CD4-positive, alpha-beta T cell (primary cell): ENCODE measurements at regions not wholly inside any gene's neighbourhood (a gene's known extent, or its start where the extent isn't known, plus 50 kb on each side); places are given as distances from the start of the nearest gene placed in this dataset.

ENCODE experiments used
- ATAC-seq: fragments of 200-7000 bp; cut with Tn5 transposase; one replicate; pipeline ENCODE4 v1.10.0; 2022; ENCODE audit warnings: mild to moderate bottlenecking; ENCODE audit not compliant: poor library complexity
- CTCF ChIA-PET: fragments of 350-600 bp; sonication (Branson Sonifier 250); formaldehyde crosslinking; loops from one replicate; lab custom pipeline; 2021; ENCODE audit warnings: antibody characterized with exemption, inconsistent platforms; lab: Charles Lee
- POLR2A ChIA-PET: fragments of 350-600 bp; sonication (Branson Sonifier 250); formaldehyde crosslinking; loops from one replicate; lab custom pipeline; 2021; ENCODE audit warnings: antibody characterized with exemption, inconsistent platforms; lab: Charles Lee
- DNase-seq, 14 experiments: peaks; one replicate each; pipeline ENCODE4 v3.0.0-alpha.2; 2013 to 2020; ENCODE audit warnings: mixed read lengths in 2 of 14
- H3K27ac ChIP-seq, 2 donors: one replicate each; pipeline versions ENCODE4 v1.5.1 to v1.7.0; 2013; ENCODE audit warnings: low read length in 2 of 2, low read depth in 1 of 2, mild to moderate bottlenecking in 1 of 2
- H3K27me3 ChIP-seq, 2 experiments: 1 replicate in 1 of 2; 2 replicates in 1 of 2; pipeline versions ENCODE4 v1.6.1 to v1.7.0; 2013; ENCODE audit warnings: low read length in 2 of 2, control low read depth in 1 of 2, mild to moderate bottlenecking in 1 of 2, moderate library complexity in 1 of 2; ENCODE audit not compliant: insufficient read depth in 2 of 2, control insufficient read depth in 1 of 2
- H3K36me3 ChIP-seq: one replicate; pipeline ENCODE4 v1.6.1; 2013; ENCODE audit warnings: low read length, control low read depth; ENCODE audit not compliant: insufficient read depth
- H3K4me1 ChIP-seq: one replicate; pipeline ENCODE4 v1.6.1; 2013; ENCODE audit warnings: low read length, control low read depth; ENCODE audit not compliant: insufficient read depth
- H3K4me3 ChIP-seq: one replicate; pipeline ENCODE4 v1.5.1; 2013; ENCODE audit warnings: mild to moderate bottlenecking, low read length, moderate library complexity
- H3K9me3 ChIP-seq, 2 experiments: 1 replicate in 1 of 2; 2 replicates in 1 of 2; pipeline versions ENCODE4 v1.6.1 to v1.7.0; 2013; ENCODE audit warnings: low read length in 2 of 2, mild to moderate bottlenecking in 2 of 2, control low read depth in 1 of 2, moderate library complexity in 1 of 2; ENCODE audit not compliant: control insufficient read depth in 1 of 2, insufficient read depth in 1 of 2
- H3K27ac Mint-ChIP-seq: one replicate; pipeline ENCODE4 v1.8.0; 2020; ENCODE audit warnings: mixed read lengths
- H3K27me3 Mint-ChIP-seq: one replicate; pipeline ENCODE4 v1.8.0; 2021; ENCODE audit warnings: mixed read lengths
- H3K36me3 Mint-ChIP-seq: one replicate; pipeline ENCODE4 v1.8.0; 2021; ENCODE audit warnings: low read depth, mixed read lengths
- H3K4me1 Mint-ChIP-seq: one replicate; pipeline ENCODE4 v1.8.0; 2021; ENCODE audit warnings: low read depth, mixed read lengths
- H3K4me3 Mint-ChIP-seq: one replicate; pipeline ENCODE4 v1.8.0; 2020; ENCODE audit warnings: mild to moderate bottlenecking, mixed read lengths
- H3K9me3 Mint-ChIP-seq: one replicate; pipeline ENCODE4 v1.8.0; 2020; ENCODE audit warnings: mixed read lengths
- intact Hi-C, 2 experiments: fragments of 100-400 bp; cut with DNase I in 1 of 2; cut with micrococcal nuclease in 1 of 2; formaldehyde crosslinking; loops; one replicate each; pipeline versions ENCODE4 v1.15.1 to v1.9.0; 2023 to 2025; cut with DNase I, micrococcal nuclease
- TF ChIP-seq, protein P1 (sequence below): fragments of 200-600 bp; IDR thresholded peaks from one replicate; pipeline ENCODE4 v1.8.0; 2022; ENCODE audit warnings: antibody characterized with exemption, mild to moderate bottlenecking

DNA sequence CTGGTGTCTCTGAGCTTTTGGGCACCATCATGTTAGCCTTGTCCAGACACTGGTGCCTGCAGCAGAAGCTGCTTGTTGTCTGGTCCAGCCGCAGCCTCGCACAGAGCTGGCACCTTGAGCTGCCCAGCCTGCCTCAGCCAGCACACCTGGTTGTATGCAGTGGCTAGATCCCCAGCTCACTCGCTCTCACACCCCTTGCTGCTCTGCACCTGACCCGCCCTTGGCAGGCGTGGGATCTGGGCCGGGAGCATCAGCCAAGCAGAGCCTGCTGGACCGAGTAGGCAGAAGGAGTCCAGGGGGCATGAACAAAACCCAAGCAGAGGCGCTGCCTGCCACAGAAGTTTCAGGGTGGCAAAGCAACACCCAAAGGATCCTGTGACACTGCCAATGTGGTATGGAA, 79.7 kb upstream of the ITGB1 start:
- H3K9me3 Mint-ChIP-seq = no peaks in the 10 kb centered on the region
- Histone ChIP-seq H3K4me1 (peaks cover 8% of the 10 kb centered on the region), H3K4me3 (no peak overlapping the region), H3K27me3 (no peaks in the 10 kb centered on the region), H3K9me3 (peaks cover 0 to 11% of the 10 kb centered on the region in 2 experiments), H3K36me3 (no peaks in the 10 kb centered on the region), H3K27ac (no peak overlapping the region)
- no peak overlapping the region for H3K4me3 Mint-ChIP-seq
- peaks cover 5% of the 10 kb centered on the region for H3K4me1 Mint-ChIP-seq
- no peaks in the 10 kb centered on the region for H3K36me3 Mint-ChIP-seq
- ChIA-PET POLR2A (interaction anchor here (1.3 kb wide), 1 partner anchor 9 kb away, joined by 4 read pairs; no protein-coding TSS in a partner anchor), CTCF (no interaction called here)
- H3K27ac Mint-ChIP-seq = no peak overlapping the region
- ATAC-seq = no peak
- no peak for DNase-seq
- H3K27me3 Mint-ChIP-seq = no peaks in the 10 kb centered on the region
- intact Hi-C loops = no loop called here
- TF ChIP-seq, protein P1, sequence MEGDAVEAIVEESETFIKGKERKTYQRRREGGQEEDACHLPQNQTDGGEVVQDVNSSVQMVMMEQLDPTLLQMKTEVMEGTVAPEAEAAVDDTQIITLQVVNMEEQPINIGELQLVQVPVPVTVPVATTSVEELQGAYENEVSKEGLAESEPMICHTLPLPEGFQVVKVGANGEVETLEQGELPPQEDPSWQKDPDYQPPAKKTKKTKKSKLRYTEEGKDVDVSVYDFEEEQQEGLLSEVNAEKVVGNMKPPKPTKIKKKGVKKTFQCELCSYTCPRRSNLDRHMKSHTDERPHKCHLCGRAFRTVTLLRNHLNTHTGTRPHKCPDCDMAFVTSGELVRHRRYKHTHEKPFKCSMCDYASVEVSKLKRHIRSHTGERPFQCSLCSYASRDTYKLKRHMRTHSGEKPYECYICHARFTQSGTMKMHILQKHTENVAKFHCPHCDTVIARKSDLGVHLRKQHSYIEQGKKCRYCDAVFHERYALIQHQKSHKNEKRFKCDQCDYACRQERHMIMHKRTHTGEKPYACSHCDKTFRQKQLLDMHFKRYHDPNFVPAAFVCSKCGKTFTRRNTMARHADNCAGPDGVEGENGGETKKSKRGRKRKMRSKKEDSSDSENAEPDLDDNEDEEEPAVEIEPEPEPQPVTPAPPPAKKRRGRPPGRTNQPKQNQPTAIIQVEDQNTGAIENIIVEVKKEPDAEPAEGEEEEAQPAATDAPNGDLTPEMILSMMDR = no peak

DNA sequence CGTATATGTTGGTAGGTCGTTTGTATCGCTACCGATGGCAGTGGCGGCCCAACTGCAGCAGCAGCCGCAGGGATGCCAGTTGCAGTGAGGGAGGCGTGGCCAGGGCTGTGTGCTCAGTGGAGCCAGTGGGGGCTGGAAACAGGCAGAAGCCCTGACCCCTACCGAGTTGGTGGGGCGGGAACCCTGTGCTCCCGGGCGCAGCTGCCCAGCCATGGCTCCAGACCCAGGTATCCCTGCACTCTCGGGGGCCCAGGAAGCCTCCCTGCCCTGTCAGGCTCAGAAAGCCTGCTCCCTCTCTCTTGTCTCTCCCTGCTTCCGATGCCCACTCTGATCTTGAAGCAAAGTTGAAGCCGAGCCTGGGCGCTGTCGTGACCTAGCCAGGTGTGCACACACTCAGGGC, 78.6 kb upstream of the ITGB1 start:
- no peaks in the 10 kb centered on the region for H3K9me3 Mint-ChIP-seq
- H3K27me3 Mint-ChIP-seq = no peaks in the 10 kb centered on the region

DNA sequence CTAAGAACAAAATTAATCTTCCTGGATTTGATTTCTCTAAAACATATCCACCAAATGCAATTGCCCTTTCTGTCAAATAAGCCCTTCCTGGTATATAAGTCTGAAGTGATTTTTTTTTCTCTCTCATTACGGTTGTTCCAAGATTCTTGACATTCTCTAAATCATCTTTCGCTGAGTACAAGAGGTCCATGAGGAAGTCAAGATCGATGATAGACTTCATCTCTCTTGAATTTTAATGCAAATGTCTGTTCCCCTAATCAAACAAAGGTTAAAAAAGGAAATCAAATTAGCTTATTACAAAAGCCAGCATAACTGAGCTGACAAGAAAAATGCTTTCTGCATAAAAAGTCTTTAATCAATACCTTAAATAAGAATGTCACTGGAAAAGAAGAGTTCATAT, 77.4 kb upstream of the ITGB1 start:
- intact Hi-C loops = no loop called here
- Mint-ChIP-seq H3K9me3 (no peaks in the 10 kb centered on the region), H3K27ac (no peak overlapping the region), H3K4me3 (no peak overlapping the region), H3K36me3 (no peaks in the 10 kb centered on the region), H3K4me1 (no peaks in the 10 kb centered on the region), H3K27me3 (no peaks in the 10 kb centered on the region)
- H3K4me3 ChIP-seq = no peak overlapping the region
- ATAC-seq = no peak
- DNase-seq = no peak
- TF ChIP-seq, protein P1 = no peak
- CTCF ChIA-PET = no interaction called here
- peaks cover 0 to 11% of the 10 kb centered on the region in 2 experiments for H3K9me3 ChIP-seq
- POLR2A ChIA-PET = interaction anchor here (1.2 kb wide), 1 partner anchor 91 kb away, joined by 3 read pairs; no protein-coding TSS in a partner anchor
- H3K4me1 ChIP-seq = peaks cover 16% of the 10 kb centered on the region
- H3K27me3 ChIP-seq = no peaks in the 10 kb centered on the region
- no peaks in the 10 kb centered on the region for H3K36me3 ChIP-seq
- no peak overlapping the region for H3K27ac ChIP-seq

More for the DNA sequence above, 78.6 kb upstream of the ITGB1 start:
- Histone ChIP-seq H3K9me3 (peaks cover 0 to 11% of the 10 kb centered on the region in 2 experiments), H3K36me3 (no peaks in the 10 kb centered on the region), H3K4me1 (peaks cover 6% of the 10 kb centered on the region), H3K4me3 (no peak overlapping the region), H3K27ac (no peak overlapping the region), H3K27me3 (no peaks in the 10 kb centered on the region)
- ChIA-PET POLR2A (interaction anchor here (1.3 kb wide), 1 partner anchor 8 kb away, joined by 4 read pairs; no protein-coding TSS in a partner anchor), CTCF (no interaction called here)
- intact Hi-C loops = no loop called here
- TF ChIP-seq, protein P1 = no peak
- Mint-ChIP-seq H3K4me3 (no peak overlapping the region), H3K36me3 (no peaks in the 10 kb centered on the region), H3K27ac (no peak overlapping the region), H3K4me1 (peaks cover 1% of the 10 kb centered on the region)
- no peak for DNase-seq
- no peak for ATAC-seq
